Astrocyte (in vitro differentiated cells and primary cell): ENCODE measurements at regions not wholly inside any gene's neighbourhood (a gene's known extent, or its start where the extent isn't known, plus 50 kb on each side); places are given as distances from the start of the nearest gene placed in this dataset.

ENCODE experiments used
- DNase-seq: peaks from one replicate; pipeline ENCODE4 v3.0.0-alpha.2; 2010; ENCODE audit warnings: low read depth
- FAIRE-seq: peaks from 2 replicates; lab custom pipeline; 2011; peaks lifted over from hg19 to GRCh38; lab: Jason Lieb, UNC
- H2AFZ ChIP-seq: 2 replicates; pipeline ENCODE4 v1.6.0; 2012; ENCODE audit warnings: low read depth, low read length, inconsistent platforms
- H3K27ac ChIP-seq: 2 replicates; pipeline ENCODE4 v1.5.1; 2011; ENCODE audit warnings: low read depth, low read length, inconsistent platforms
- H3K27me3 ChIP-seq: 2 replicates; pipeline ENCODE4 v1.6.0; 2011; ENCODE audit warnings: low read length, inconsistent platforms; ENCODE audit not compliant: insufficient read depth
- H3K36me3 ChIP-seq: 2 replicates; pipeline ENCODE4 v1.5.1; 2011; ENCODE audit warnings: low read length, inconsistent platforms; ENCODE audit not compliant: insufficient read depth
- H3K4me1 ChIP-seq: 2 replicates; pipeline ENCODE4 v1.5.1; 2011; ENCODE audit warnings: low read length, inconsistent platforms; ENCODE audit not compliant: insufficient read depth
- H3K4me2 ChIP-seq: 2 replicates; pipeline ENCODE4 v1.6.0; 2012; ENCODE audit warnings: low read length, inconsistent platforms
- H3K4me3 ChIP-seq: 2 replicates; pipeline ENCODE4 v1.5.1; 2011; ENCODE audit warnings: low read depth, mild to moderate bottlenecking, low read length, inconsistent platforms; ENCODE audit not compliant: insufficient read depth
- H3K79me2 ChIP-seq: 2 replicates; pipeline ENCODE4 v1.6.0; 2012; ENCODE audit warnings: mild to moderate bottlenecking, low read length, inconsistent platforms; ENCODE audit not compliant: insufficient read depth
- H3K9ac ChIP-seq: 2 replicates; pipeline ENCODE4 v1.6.0; 2012; ENCODE audit warnings: mild to moderate bottlenecking, low read length, inconsistent platforms
- H3K9me3 ChIP-seq: 2 replicates; pipeline ENCODE4 v1.5.1; 2012; ENCODE audit warnings: low read depth, mild to moderate bottlenecking, low read length, inconsistent platforms; ENCODE audit not compliant: insufficient read depth
- H4K20me1 ChIP-seq: 2 replicates; pipeline ENCODE4 v1.6.0; 2012; ENCODE audit warnings: low read length, inconsistent platforms; ENCODE audit not compliant: insufficient read depth
- H3K27ac Mint-ChIP-seq: one replicate; pipeline ENCODE4 v1.8.0; 2021; ENCODE audit warnings: mild to moderate bottlenecking, mixed read lengths; ENCODE audit not compliant: unreplicated experiment
- H3K27me3 Mint-ChIP-seq: one replicate; pipeline ENCODE4 v1.8.0; 2021; ENCODE audit warnings: low read depth, mixed read lengths; ENCODE audit not compliant: unreplicated experiment
- H3K36me3 Mint-ChIP-seq: one replicate; pipeline ENCODE4 v1.8.0; 2021; ENCODE audit warnings: low read depth, mixed read lengths; ENCODE audit not compliant: unreplicated experiment
- H3K4me1 Mint-ChIP-seq: one replicate; pipeline ENCODE4 v1.8.0; 2021; ENCODE audit warnings: low read depth, mixed read lengths; ENCODE audit not compliant: unreplicated experiment
- H3K4me3 Mint-ChIP-seq: one replicate; pipeline ENCODE4 v1.8.0; 2021; ENCODE audit warnings: mild to moderate bottlenecking, moderate library complexity, mixed read lengths; ENCODE audit not compliant: unreplicated experiment
- H3K9me3 Mint-ChIP-seq: one replicate; pipeline ENCODE4 v1.8.0; 2021; ENCODE audit warnings: mild to moderate bottlenecking, mixed read lengths; ENCODE audit not compliant: unreplicated experiment
- CTCF ChIP-seq: IDR thresholded peaks from 2 replicates; pipeline ENCODE4 v1.5.1; 2011; ENCODE audit warnings: low read depth, mild to moderate bottlenecking, inconsistent platforms, low read length, moderate library complexity; ENCODE audit not compliant: insufficient read depth
- EZH2 ChIP-seq: IDR thresholded peaks from 2 replicates; pipeline ENCODE4 v1.6.1; 2012; ENCODE audit warnings: mild to moderate bottlenecking, low read length, inconsistent platforms; ENCODE audit not compliant: insufficient read depth

- H3K36me3 ChIP-seq: no peaks in the 10 kb centered on the region
- Mint-ChIP-seq H3K36me3 (no peaks in the 10 kb centered on the region), H3K4me1 (peaks cover 9% of the 10 kb centered on the region), H3K9me3 (no peaks in the 10 kb centered on the region), H3K4me3 (no peak overlapping the region), H3K27me3 (peaks cover under 1% of the 10 kb centered on the region), H3K27ac (no peak overlapping the region)
- H3K4me3 ChIP-seq: no peak overlapping the region
- FAIRE-seq (no peak), DNase-seq (no peak)
- no peaks in the 10 kb centered on the region for H3K79me2 ChIP-seq
- no peak overlapping the region for H3K9ac ChIP-seq
- H3K27me3 ChIP-seq: no peaks in the 10 kb centered on the region
- H4K20me1 ChIP-seq: no peaks in the 10 kb centered on the region
- TF ChIP-seq EZH2 (no peak), CTCF (no peak)
- no peak overlapping the region for H3K27ac ChIP-seq
- no peaks in the 10 kb centered on the region for H3K9me3 ChIP-seq
- H3K4me1 ChIP-seq: no peaks in the 10 kb centered on the region
- no peak overlapping the region for H2AFZ ChIP-seq
- H3K4me2 ChIP-seq: no peak overlapping the region
Observed at GRCh38 chr20:7294816-7295360, 527.4 kb downstream of the BMP2 start.

GRCh38 chr20:7301807-7302206 lies 534.3 kb downstream of the BMP2 start:
- H3K9me3 ChIP-seq: no peaks in the 10 kb centered on the region
- no peak overlapping the region for H2AFZ ChIP-seq
- H3K79me2 ChIP-seq: no peaks in the 10 kb centered on the region
- no peak overlapping the region for H3K4me2 ChIP-seq
- Mint-ChIP-seq H3K9me3 (no peaks in the 10 kb centered on the region), H3K4me1 (no peaks in the 10 kb centered on the region), H3K4me3 (no peak overlapping the region), H3K27ac (no peak overlapping the region), H3K36me3 (no peaks in the 10 kb centered on the region), H3K27me3 (no peaks in the 10 kb centered on the region)
- DNase-seq (no peak), FAIRE-seq (no peak)
- H3K36me3 ChIP-seq: no peaks in the 10 kb centered on the region
- no peaks in the 10 kb centered on the region for H3K27me3 ChIP-seq
- TF ChIP-seq EZH2 (no peak), CTCF (no peak)
- H3K9ac ChIP-seq: no peak overlapping the region
- H3K4me3 ChIP-seq: no peak overlapping the region
- no peak overlapping the region for H3K27ac ChIP-seq
- no peaks in the 10 kb centered on the region for H3K4me1 ChIP-seq
- H4K20me1 ChIP-seq: no peaks in the 10 kb centered on the region

- H3K27ac Mint-ChIP-seq: no peak overlapping the region
- no peak overlapping the region for H3K4me3 ChIP-seq
- DNase-seq: no peak
Observed at GRCh38 chr20:7302250-7302649, 534.8 kb downstream of the BMP2 start.

More at GRCh38 chr20:7302250-7302649, 534.8 kb downstream of the BMP2 start:
- FAIRE-seq: no peak
- H2AFZ ChIP-seq: no peak overlapping the region
- H3K4me1 Mint-ChIP-seq: no peaks in the 10 kb centered on the region
- no peaks in the 10 kb centered on the region for H3K9me3 ChIP-seq
- H3K27me3 ChIP-seq: no peaks in the 10 kb centered on the region
- no peak overlapping the region for H3K4me3 Mint-ChIP-seq
- no peaks in the 10 kb centered on the region for H3K36me3 Mint-ChIP-seq
- H3K4me1 ChIP-seq: no peaks in the 10 kb centered on the region
- H3K4me2 ChIP-seq: no peak overlapping the region
- no peaks in the 10 kb centered on the region for H3K79me2 ChIP-seq
- no peaks in the 10 kb centered on the region for H3K27me3 Mint-ChIP-seq
- H4K20me1 ChIP-seq: no peaks in the 10 kb centered on the region
- no peaks in the 10 kb centered on the region for H3K36me3 ChIP-seq
- TF ChIP-seq CTCF (no peak), EZH2 (no peak)
- H3K27ac ChIP-seq: no peak overlapping the region
- H3K9me3 Mint-ChIP-seq: no peaks in the 10 kb centered on the region
- no peak overlapping the region for H3K9ac ChIP-seq
